ENCODE measurements at regions not wholly inside any gene's neighbourhood (a gene's known extent, or its start where the extent isn't known, plus 50 kb on each side); places are given as distances from the start of the nearest gene placed in this dataset.

GRCh38 chr4:126023896-126024295, 709.1 kb downstream of the FAT4 start:
- no peak for DNase-seq
- Histone ChIP-seq H4K20me1 (ENCODE audit: insufficient read depth, low read length) (no peaks in the 10 kb centered on the region), H3K9me2 (replicated peaks; ENCODE audit: insufficient read depth, low read length) (no peaks in the 10 kb centered on the region), H3K27ac (ENCODE audit: low read length) (no peak overlapping the region), H3K36me3 (replicated peaks; ENCODE audit: insufficient read depth, low read length) (no peaks in the 10 kb centered on the region), H3K4me3 (ENCODE audit: low read length) (no peak overlapping the region), H3K27me3 (replicated peaks; ENCODE audit: insufficient read depth, low read length) (no peaks in the 10 kb centered on the region), H2AFZ (ENCODE audit: low read length) (no peak overlapping the region), H3K4me2 (ENCODE audit: low read depth, low read length) (no peak overlapping the region), H3F3A (ENCODE audit: insufficient read depth, low read length) (no peaks in the 10 kb centered on the region), H3K4me1 (ENCODE audit: low read length) (no peaks in the 10 kb centered on the region), H3K9me3 (replicated peaks; ENCODE audit: insufficient read depth, low read length) (no peaks in the 10 kb centered on the region), H3K79me2 (ENCODE audit: low read length) (no peaks in the 10 kb centered on the region), H3K9ac (ENCODE audit: low read length) (no peak overlapping the region)
- no peak for TF ChIP-seq EZH2phosphoT487 (IDR thresholded peaks at IDR 0.05; ENCODE audit: low read length)
- TF ChIP-seq CTCF (IDR thresholded peaks at IDR 0.05; ENCODE audit: low read length) = no peak
- no peak for TF ChIP-seq EZH2 (optimal IDR thresholded peaks at IDR 0.05; ENCODE audit: low read depth, low read length)

DNA sequence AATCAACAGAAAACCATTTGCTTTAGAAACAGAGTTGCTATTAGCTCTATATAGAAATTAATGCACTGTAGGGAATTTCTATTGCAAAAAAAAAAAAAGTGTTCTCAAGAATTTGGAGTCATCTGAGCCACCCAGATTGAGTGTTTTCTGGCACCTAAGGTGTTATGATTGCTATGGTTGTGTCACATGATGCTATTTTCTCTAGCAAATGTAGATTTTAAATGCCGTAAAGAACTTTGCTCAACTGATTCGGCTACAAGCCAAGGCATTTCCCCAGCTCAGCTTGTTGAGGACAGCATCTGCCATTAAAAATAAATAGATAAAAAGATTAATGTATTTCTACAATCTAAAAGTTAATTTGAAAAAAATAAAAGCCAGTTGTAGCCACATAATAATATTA, 712.8 kb downstream of the FAT4 start:
- H3K4me2 ChIP-seq (ENCODE audit: low read depth, low read length) = no peak overlapping the region
- H3K9ac ChIP-seq (ENCODE audit: low read length) = no peak overlapping the region
- H3K27ac ChIP-seq (ENCODE audit: low read length) = no peak overlapping the region
- no peak for TF ChIP-seq EZH2phosphoT487 (IDR thresholded peaks at IDR 0.05; ENCODE audit: low read length)
- no peak for TF ChIP-seq CTCF (IDR thresholded peaks at IDR 0.05; ENCODE audit: low read length)
- no peak for TF ChIP-seq EZH2 (optimal IDR thresholded peaks at IDR 0.05; ENCODE audit: low read depth, low read length)
- H3K9me2 ChIP-seq (replicated peaks; ENCODE audit: insufficient read depth, low read length) = no peaks in the 10 kb centered on the region
- H3K27me3 ChIP-seq (replicated peaks; ENCODE audit: insufficient read depth, low read length) = no peaks in the 10 kb centered on the region
- no peaks in the 10 kb centered on the region for H3F3A ChIP-seq (ENCODE audit: insufficient read depth, low read length)
- no peaks in the 10 kb centered on the region for H3K4me1 ChIP-seq (ENCODE audit: low read length)
- no peaks in the 10 kb centered on the region for H4K20me1 ChIP-seq (ENCODE audit: insufficient read depth, low read length)
- H2AFZ ChIP-seq (ENCODE audit: low read length) = no peak overlapping the region
- no peak for DNase-seq
- no peaks in the 10 kb centered on the region for H3K79me2 ChIP-seq (ENCODE audit: low read length)
- H3K9me3 ChIP-seq (replicated peaks; ENCODE audit: insufficient read depth, low read length) = no peaks in the 10 kb centered on the region
- H3K36me3 ChIP-seq (replicated peaks; ENCODE audit: insufficient read depth, low read length) = no peaks in the 10 kb centered on the region
- no peak overlapping the region for H3K4me3 ChIP-seq (ENCODE audit: low read length)

- H3K9ac ChIP-seq (ENCODE audit: low read length) = no peak overlapping the region
- no peaks in the 10 kb centered on the region for H3K27me3 ChIP-seq (replicated peaks; ENCODE audit: insufficient read depth, low read length)
- H4K20me1 ChIP-seq (ENCODE audit: insufficient read depth, low read length) = no peaks in the 10 kb centered on the region
- H3K4me3 ChIP-seq (ENCODE audit: low read length) = no peak overlapping the region
- no peak overlapping the region for H3K27ac ChIP-seq (ENCODE audit: low read length)
- TF ChIP-seq EZH2 (optimal IDR thresholded peaks at IDR 0.05; ENCODE audit: low read depth, low read length) (no peak), CTCF (IDR thresholded peaks at IDR 0.05; ENCODE audit: low read length) (no peak), EZH2phosphoT487 (IDR thresholded peaks at IDR 0.05; ENCODE audit: low read length) (no peak)
- no peaks in the 10 kb centered on the region for H3K79me2 ChIP-seq (ENCODE audit: low read length)
- no peaks in the 10 kb centered on the region for H3F3A ChIP-seq (ENCODE audit: insufficient read depth, low read length)
- no peak overlapping the region for H2AFZ ChIP-seq (ENCODE audit: low read length)
- no peaks in the 10 kb centered on the region for H3K4me1 ChIP-seq (ENCODE audit: low read length)
- DNase-seq = no peak
- H3K36me3 ChIP-seq (replicated peaks; ENCODE audit: insufficient read depth, low read length) = no peaks in the 10 kb centered on the region
- no peak overlapping the region for H3K4me2 ChIP-seq (ENCODE audit: low read depth, low read length)
- no peaks in the 10 kb centered on the region for H3K9me2 ChIP-seq (replicated peaks; ENCODE audit: insufficient read depth, low read length)
- no peaks in the 10 kb centered on the region for H3K9me3 ChIP-seq (replicated peaks; ENCODE audit: insufficient read depth, low read length)
Measured at GRCh38 chr4:126028876-126029275, 714.1 kb downstream of the FAT4 start.
